ENCODE measurements at regions not wholly inside any gene's neighbourhood (a gene's known extent, or its start where the extent isn't known, plus 50 kb on each side); places are given as distances from the start of the nearest gene placed in this dataset.
"Not testable (repeated sequence)": the region's sequence is repeated elsewhere in the genome, so short reads cannot be mapped to it uniquely, and the experiment has no call there.

GRCh38 chr10:45564303-45564959 lies 108.1 kb downstream of the ZFAND4 start:
- H3K4me3 ChIP-seq (ENCODE audit: low read length), result no peak overlapping the region
- no peak for DNase-seq (ENCODE audit: low read depth, low spot score)

GRCh38 chr10:45561952-45562351 lies 110.6 kb downstream of the ZFAND4 start:
- no peak for DNase-seq (ENCODE audit: low read depth, low spot score)
- no peak overlapping the region for H3K4me3 ChIP-seq (ENCODE audit: low read length)

GRCh38 chr10:45560262-45560661 lies 112.3 kb downstream of the ZFAND4 start:
- no peak for DNase-seq (ENCODE audit: low read depth, low spot score)
- H3K4me3 ChIP-seq (ENCODE audit: low read length), result no peak overlapping the region

- no peak overlapping the region for H3K4me3 ChIP-seq (ENCODE audit: low read length)
- DNase-seq (ENCODE audit: low read depth, low spot score), result peak; percentile 7
These were observed 114.1 kb downstream of the ZFAND4 start for GRCh38 chr10:45558425-45558824.

GRCh38 chr10:45557275-45557905 lies 115.2 kb downstream of the ZFAND4 start:
- DNase-seq (ENCODE audit: low read depth, low spot score), result peak; percentile 45
- peak overlapping the region; percentile 13 for H3K4me3 ChIP-seq (ENCODE audit: low read length)

- DNase-seq (ENCODE audit: low read depth, low spot score), result no peak
- no peak overlapping the region for H3K4me3 ChIP-seq (ENCODE audit: low read length)
These were observed 116.8 kb downstream of the ZFAND4 start for GRCh38 chr10:45555795-45556194.

- not testable (repeated sequence) for DNase-seq (ENCODE audit: low read depth, low spot score); H3K4me3 ChIP-seq (ENCODE audit: low read length)
These were observed 117.2 kb downstream of the ZFAND4 start for GRCh38 chr10:45555332-45555731.

GRCh38 chr10:45553613-45554012 lies 119.0 kb downstream of the ZFAND4 start:
- DNase-seq (ENCODE audit: low read depth, low spot score), result no peak
- no peak overlapping the region for H3K4me3 ChIP-seq (ENCODE audit: low read length)

GRCh38 chr10:45553155-45553554 lies 119.4 kb downstream of the ZFAND4 start:
- H3K4me3 ChIP-seq (ENCODE audit: low read length), result no peak overlapping the region
- DNase-seq (ENCODE audit: low read depth, low spot score), result no peak

- no peak overlapping the region for H3K4me3 ChIP-seq (ENCODE audit: low read length)
- DNase-seq (ENCODE audit: low read depth, low spot score), result no peak
These were observed 120.1 kb downstream of the ZFAND4 start for GRCh38 chr10:45552476-45552875.

GRCh38 chr10:45550903-45551786 lies 121.4 kb downstream of the ZFAND4 start:
- no peak overlapping the region for H3K4me3 ChIP-seq (ENCODE audit: low read length)
- DNase-seq (ENCODE audit: low read depth, low spot score), result no peak

GRCh38 chr10:45548068-45548467 lies 124.5 kb downstream of the ZFAND4 start:
- DNase-seq (ENCODE audit: low read depth, low spot score), result no peak
- no peak overlapping the region for H3K4me3 ChIP-seq (ENCODE audit: low read length)

- H3K4me3 ChIP-seq (ENCODE audit: low read length), result no peak overlapping the region
- no peak for DNase-seq (ENCODE audit: low read depth, low spot score)
These were observed 125.4 kb downstream of the ZFAND4 start for GRCh38 chr10:45547207-45547606.

- H3K4me3 ChIP-seq (ENCODE audit: low read length), result no peak overlapping the region
- no peak for DNase-seq (ENCODE audit: low read depth, low spot score)
These were observed 127.4 kb downstream of the ZFAND4 start for GRCh38 chr10:45545150-45545549.

- no peak for DNase-seq (ENCODE audit: low read depth, low spot score)
- H3K4me3 ChIP-seq (ENCODE audit: low read length), result no peak overlapping the region
These were observed 128.4 kb downstream of the ZFAND4 start for GRCh38 chr10:45544191-45544590.

- H3K4me3 ChIP-seq (ENCODE audit: low read length); DNase-seq (ENCODE audit: low read depth, low spot score): not testable (repeated sequence)
These were observed 131.5 kb downstream of the ZFAND4 start for GRCh38 chr10:45541032-45541431.

- H3K4me3 ChIP-seq (ENCODE audit: low read length); DNase-seq (ENCODE audit: low read depth, low spot score): not testable (repeated sequence)
These were observed 132.0 kb downstream of the ZFAND4 start for GRCh38 chr10:45540589-45540988.

GRCh38 chr10:45539569-45539968 lies 133.0 kb downstream of the ZFAND4 start:
- DNase-seq (ENCODE audit: low read depth, low spot score); H3K4me3 ChIP-seq (ENCODE audit: low read length): not testable (repeated sequence)

GRCh38 chr10:45534572-45534971 lies 138.0 kb downstream of the ZFAND4 start:
- H3K4me3 ChIP-seq (ENCODE audit: low read length), result no peak overlapping the region

GRCh38 chr10:45532480-45532879 lies 140.1 kb downstream of the ZFAND4 start:
- DNase-seq (ENCODE audit: low read depth, low spot score), result no peak
- H3K4me3 ChIP-seq (ENCODE audit: low read length), result no peak overlapping the region

More at GRCh38 chr10:45534572-45534971, 138.0 kb downstream of the ZFAND4 start:
- DNase-seq (ENCODE audit: low read depth, low spot score), result no peak
